Activated CD8-positive, alpha-beta memory T cell treated with anti-CD3 and anti-CD28 coated beads for 4 hours (primary cell): ENCODE measurements at regions not wholly inside any gene's neighbourhood (a gene's known extent, or its start where the extent isn't known, plus 50 kb on each side); places are given as distances from the start of the nearest gene placed in this dataset.

ENCODE experiments used
- DNase-seq, 2 donors: peaks; one replicate each; pipeline ENCODE4 v3.0.0-alpha.2; 2020; ENCODE audit warnings: low read depth in 2 of 2

GRCh38 chr7:10863476-10863875 lies 110.2 kb upstream of the PHF14 start:
- DNase-seq, result no peak

DNA sequence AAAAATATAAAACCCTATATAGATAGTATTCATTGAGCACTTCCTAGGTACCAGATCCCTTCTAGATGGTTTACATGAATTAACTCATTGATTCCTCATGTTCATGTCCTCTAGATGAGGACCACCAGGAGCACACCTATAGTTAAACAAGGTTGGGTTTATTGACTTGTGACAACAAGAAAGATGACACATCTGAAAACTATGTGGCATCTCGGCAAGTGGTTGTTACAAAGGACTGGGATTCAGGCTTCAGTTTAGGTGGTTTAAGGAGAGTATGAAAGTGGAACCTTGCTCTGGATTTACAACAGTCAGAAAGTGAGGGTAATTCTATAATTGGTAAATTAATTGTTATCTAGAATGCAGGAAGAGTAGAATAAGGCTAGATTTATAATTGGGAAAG lies 99.0 kb upstream of the PHF14 start:
- no peak for DNase-seq

- no peak for DNase-seq
These were observed 98.6 kb upstream of the PHF14 start for GRCh38 chr7:10875080-10875479.

- DNase-seq, result no peak
These were observed 84.8 kb upstream of the PHF14 start for GRCh38 chr7:10888861-10889260.

- DNase-seq, result peak in 1 of 2 donors; percentile 19
These were observed 84.3 kb upstream of the PHF14 start for GRCh38 chr7:10889266-10889898.

GRCh38 chr7:10908600-10908999 lies 65.1 kb upstream of the PHF14 start:
- no peak for DNase-seq

- DNase-seq, result no peak
These were observed 63.2 kb upstream of the PHF14 start for GRCh38 chr7:10910447-10910846.

DNA sequence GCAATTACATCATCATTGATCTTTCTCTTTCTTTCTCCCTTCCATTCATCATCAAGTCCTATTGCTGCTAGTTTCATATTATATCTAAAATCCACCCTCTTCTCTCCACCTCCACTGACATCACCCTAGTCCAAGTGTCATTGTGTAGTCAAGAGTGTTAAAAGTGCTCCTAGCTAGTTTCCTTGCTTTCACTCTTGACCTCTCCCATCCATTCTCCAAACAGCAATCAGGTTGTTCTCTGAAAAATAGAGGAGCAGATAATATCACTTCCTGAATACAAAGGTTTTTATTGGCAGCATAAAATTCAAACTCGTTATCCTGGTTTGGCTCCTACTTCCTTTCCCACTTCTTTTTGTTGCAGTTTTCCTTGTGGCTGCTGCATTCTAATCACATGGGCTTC lies 61.6 kb upstream of the PHF14 start:
- DNase-seq, result no peak

DNA sequence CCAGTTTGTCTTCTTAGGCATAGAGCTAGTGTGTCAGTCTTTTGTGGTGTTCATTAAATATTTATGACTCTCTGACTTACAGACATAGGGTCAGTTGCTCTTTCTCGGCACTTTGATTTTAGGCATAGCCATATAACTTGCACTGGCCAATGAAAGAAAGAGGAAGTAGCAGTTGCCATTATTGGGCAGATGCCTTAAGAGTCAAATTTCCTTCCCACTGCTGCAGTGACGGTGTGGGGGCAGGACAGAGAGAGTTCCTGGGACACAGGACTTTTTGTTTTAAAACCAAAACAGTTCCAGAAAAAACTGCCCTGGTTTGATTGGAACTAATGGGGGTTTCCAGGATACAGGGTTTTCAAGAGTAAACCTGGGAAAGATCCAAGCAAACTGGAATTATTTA lies 60.2 kb upstream of the PHF14 start:
- no peak for DNase-seq

- DNase-seq, result no peak
These were observed 55.5 kb upstream of the PHF14 start for GRCh38 chr7:10918093-10918590.

- no peak for DNase-seq
These were observed 53.7 kb upstream of the PHF14 start for GRCh38 chr7:10919923-10920322.
